ENCODE measurements at regions not wholly inside any gene's neighbourhood (a gene's known extent, or its start where the extent isn't known, plus 50 kb on each side); places are given as distances from the start of the nearest gene placed in this dataset.

DNA sequence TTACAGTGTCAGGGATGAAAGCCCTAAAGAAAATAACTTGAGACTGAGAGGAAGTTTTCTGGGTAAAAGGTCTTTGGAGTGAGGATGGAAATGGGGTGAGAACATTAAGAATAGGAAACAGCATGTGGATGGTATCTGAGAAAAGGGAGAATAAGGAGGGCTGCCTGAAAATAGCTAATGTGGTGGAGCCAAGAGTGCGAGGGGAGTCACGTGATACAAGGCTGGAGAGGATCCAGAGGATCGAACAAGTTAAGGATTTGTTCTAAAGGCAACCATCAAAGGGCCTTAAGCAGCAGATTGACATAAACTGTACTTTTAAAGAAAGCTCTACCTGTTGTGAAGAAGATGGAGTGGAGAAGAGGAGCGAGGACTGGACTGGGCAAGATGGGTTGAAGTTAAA, 347.4 kb upstream of the AGA start:
- TF ChIP-seq POLR2A (IDR thresholded peaks at IDR 0.05) = no peak
- TF ChIP-seq, protein P1, sequence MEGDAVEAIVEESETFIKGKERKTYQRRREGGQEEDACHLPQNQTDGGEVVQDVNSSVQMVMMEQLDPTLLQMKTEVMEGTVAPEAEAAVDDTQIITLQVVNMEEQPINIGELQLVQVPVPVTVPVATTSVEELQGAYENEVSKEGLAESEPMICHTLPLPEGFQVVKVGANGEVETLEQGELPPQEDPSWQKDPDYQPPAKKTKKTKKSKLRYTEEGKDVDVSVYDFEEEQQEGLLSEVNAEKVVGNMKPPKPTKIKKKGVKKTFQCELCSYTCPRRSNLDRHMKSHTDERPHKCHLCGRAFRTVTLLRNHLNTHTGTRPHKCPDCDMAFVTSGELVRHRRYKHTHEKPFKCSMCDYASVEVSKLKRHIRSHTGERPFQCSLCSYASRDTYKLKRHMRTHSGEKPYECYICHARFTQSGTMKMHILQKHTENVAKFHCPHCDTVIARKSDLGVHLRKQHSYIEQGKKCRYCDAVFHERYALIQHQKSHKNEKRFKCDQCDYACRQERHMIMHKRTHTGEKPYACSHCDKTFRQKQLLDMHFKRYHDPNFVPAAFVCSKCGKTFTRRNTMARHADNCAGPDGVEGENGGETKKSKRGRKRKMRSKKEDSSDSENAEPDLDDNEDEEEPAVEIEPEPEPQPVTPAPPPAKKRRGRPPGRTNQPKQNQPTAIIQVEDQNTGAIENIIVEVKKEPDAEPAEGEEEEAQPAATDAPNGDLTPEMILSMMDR (IDR thresholded peaks at IDR 0.05 in 4 of 5, conservative IDR thresholded peaks at IDR 0.05 in 1 of 5) = no peak

Data from gastrocnemius medialis (tissue), 4 donors.